ENCODE measurements at regions not wholly inside any gene's neighbourhood (a gene's known extent, or its start where the extent isn't known, plus 50 kb on each side); places are given as distances from the start of the nearest gene placed in this dataset.

DNA sequence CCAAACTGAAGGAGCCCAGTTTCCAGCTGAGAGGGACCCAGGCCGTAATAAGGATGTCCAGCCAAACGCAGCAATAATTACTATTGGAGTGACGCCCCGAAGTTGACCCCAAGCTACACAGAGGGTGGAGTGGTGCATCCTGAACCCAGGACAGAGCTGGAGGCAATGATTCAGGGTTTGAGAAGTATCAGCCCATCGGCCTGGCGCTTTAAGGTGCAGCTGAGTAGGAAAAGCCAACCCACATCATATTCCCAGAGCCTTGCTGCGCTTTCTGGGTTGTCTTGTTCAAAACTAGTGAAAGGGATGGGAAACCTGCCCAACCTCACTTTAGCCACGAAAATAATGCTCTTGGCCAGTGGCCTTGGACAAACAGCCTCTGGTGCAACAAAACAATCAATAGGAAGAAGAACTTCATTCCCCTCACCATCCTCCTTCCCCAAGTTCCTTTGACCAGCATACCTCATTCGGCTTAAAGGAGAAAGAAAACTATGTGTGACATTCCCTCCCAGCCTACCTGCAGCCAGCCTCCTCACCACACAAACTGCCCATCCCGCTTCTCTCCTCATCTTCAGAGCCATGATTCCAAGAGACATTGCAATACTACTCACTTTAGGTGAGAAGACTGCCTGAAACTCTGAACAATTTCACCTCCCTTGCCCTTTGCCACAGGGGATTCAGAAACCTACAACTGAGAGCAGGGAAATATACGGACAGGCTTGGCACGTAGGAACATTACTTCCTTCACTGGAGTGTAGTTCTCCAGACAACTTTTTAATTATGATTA is 217.2 kb upstream of the MKLN1 start:
- H3K9me3 ChIP-seq, result no peaks in the 10 kb centered on the region
- intact Hi-C loops (cut with DNase I), result no loop called here
- H3K27ac ChIP-seq, result peak overlapping the region; percentile 100
- TF ChIP-seq, protein P1, sequence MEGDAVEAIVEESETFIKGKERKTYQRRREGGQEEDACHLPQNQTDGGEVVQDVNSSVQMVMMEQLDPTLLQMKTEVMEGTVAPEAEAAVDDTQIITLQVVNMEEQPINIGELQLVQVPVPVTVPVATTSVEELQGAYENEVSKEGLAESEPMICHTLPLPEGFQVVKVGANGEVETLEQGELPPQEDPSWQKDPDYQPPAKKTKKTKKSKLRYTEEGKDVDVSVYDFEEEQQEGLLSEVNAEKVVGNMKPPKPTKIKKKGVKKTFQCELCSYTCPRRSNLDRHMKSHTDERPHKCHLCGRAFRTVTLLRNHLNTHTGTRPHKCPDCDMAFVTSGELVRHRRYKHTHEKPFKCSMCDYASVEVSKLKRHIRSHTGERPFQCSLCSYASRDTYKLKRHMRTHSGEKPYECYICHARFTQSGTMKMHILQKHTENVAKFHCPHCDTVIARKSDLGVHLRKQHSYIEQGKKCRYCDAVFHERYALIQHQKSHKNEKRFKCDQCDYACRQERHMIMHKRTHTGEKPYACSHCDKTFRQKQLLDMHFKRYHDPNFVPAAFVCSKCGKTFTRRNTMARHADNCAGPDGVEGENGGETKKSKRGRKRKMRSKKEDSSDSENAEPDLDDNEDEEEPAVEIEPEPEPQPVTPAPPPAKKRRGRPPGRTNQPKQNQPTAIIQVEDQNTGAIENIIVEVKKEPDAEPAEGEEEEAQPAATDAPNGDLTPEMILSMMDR (IDR thresholded peaks at IDR 0.05), result no peak
- peak overlapping the region; percentile 95 for H3K4me3 ChIP-seq
- DNase-seq, result no peak
- peaks cover 30% of the 10 kb centered on the region for H3K4me1 ChIP-seq
- H3K27me3 ChIP-seq, result no peaks in the 10 kb centered on the region
- no peaks in the 10 kb centered on the region for H3K36me3 ChIP-seq
- no peak for ATAC-seq

DNA sequence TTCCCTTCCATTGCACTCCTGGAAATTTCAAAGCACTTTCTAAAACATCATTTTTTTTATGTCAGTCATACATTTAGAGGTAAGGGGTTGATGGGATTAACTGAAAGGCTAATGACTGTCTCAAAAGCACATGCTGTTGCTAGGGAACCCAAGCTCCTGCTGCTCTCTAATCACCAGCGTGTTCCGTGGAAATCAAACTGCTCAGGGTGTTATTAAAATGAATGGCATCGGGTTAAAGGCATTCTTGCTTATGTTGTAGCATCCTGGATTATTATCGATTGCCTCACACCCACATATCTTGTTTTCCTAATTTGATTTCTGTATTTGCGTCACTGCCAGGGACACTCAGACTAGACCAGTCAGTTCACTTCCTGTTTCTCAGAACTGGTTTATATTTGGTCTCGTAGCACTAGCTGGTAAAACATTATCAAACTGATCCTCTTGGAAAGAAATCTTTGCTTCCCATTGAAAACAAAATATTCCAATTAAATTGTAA is 216.5 kb upstream of the MKLN1 start:
- peak overlapping the region; percentile 100 for H3K27ac ChIP-seq
- DNase-seq (no peak), ATAC-seq (peak; percentile 5)
- TF ChIP-seq, protein P1 (IDR thresholded peaks at IDR 0.05), result no peak
- no peaks in the 10 kb centered on the region for H3K9me3 ChIP-seq
- no peaks in the 10 kb centered on the region for H3K36me3 ChIP-seq
- H3K4me1 ChIP-seq, result peaks cover 30% of the 10 kb centered on the region
- peak overlapping the region; percentile 95 for H3K4me3 ChIP-seq
- no peaks in the 10 kb centered on the region for H3K27me3 ChIP-seq
- intact Hi-C loops (cut with DNase I), result no loop called here

DNA sequence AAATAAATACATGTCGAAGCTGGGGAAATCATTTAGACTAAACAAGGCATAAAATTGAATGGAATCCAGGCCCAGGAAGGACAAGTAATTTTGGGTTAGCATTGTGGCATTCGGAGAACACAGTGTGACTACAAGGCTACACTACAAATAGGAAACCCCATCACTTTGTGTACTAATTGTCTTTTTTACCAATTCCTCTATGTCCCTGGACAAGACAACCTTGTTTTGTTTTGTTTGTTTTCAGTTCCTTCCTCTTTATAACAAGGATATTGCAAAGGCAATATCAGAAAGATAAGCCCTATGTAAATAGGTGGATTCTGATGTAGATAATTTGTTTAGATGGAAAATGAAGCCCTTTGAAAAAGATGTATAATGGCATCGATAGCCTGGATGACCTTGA is 215.9 kb upstream of the MKLN1 start:
- TF ChIP-seq, protein P1 (IDR thresholded peaks at IDR 0.05), result no peak
- ATAC-seq, result no peak
- DNase-seq, result no peak
- intact Hi-C loops (cut with DNase I), result no loop called here
- H3K9me3 ChIP-seq, result no peaks in the 10 kb centered on the region
- peaks cover 30% of the 10 kb centered on the region for H3K4me1 ChIP-seq
- H3K4me3 ChIP-seq, result peak overlapping the region; percentile 95
- H3K36me3 ChIP-seq, result no peaks in the 10 kb centered on the region
- H3K27me3 ChIP-seq, result no peaks in the 10 kb centered on the region
- H3K27ac ChIP-seq, result peak overlapping the region; percentile 100

DNA sequence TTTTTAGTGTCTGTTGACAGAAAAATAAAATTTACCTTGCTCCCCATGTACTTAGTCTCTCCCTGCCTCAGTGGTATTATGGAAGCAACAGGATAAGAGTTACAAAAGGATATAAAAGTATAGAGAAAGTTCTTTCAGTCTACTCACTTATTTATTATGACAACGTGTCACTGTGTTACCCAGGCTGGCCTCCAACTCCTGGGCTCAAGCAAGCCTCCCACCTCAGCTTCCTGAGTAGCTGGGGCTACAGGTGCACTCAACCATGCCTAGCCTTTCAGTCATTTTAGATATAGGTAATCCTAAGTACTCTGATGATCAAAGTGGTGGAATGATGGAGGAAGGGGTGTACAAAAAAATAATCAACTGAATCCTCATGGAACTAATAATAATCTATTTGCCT is 215.2 kb upstream of the MKLN1 start:
- DNase-seq, result no peak
- intact Hi-C loops (cut with DNase I), result no loop called here
- peaks cover 30% of the 10 kb centered on the region for H3K4me1 ChIP-seq
- H3K36me3 ChIP-seq, result no peaks in the 10 kb centered on the region
- TF ChIP-seq, protein P1 (IDR thresholded peaks at IDR 0.05), result no peak
- no peak overlapping the region for H3K4me3 ChIP-seq
- no peaks in the 10 kb centered on the region for H3K27me3 ChIP-seq
- H3K9me3 ChIP-seq, result no peaks in the 10 kb centered on the region
- no peak overlapping the region for H3K27ac ChIP-seq
- ATAC-seq, result no peak

DNA sequence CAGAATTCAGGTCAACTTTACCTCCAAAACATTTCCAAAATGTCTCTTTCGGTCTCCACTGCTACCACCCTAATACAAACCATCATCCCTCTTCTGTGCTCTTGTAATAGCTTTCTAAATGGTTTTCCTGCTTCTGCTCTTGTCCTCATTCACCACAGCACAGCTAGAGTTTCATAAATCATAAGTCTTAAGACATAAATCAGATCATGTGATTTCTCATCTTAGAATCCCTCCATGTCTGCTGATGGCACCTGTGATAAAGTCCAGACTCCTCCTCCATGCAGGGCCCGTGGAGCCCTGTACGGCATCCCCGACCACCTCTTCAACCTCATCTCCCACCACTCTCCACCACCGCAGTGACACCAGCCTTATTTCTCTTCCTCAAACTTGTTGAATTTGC is 212.3 kb upstream of the MKLN1 start:
- intact Hi-C loops (cut with DNase I), result no loop called here
- Histone ChIP-seq H3K4me3 (no peak overlapping the region), H3K27me3 (no peaks in the 10 kb centered on the region), H3K36me3 (no peaks in the 10 kb centered on the region), H3K9me3 (no peaks in the 10 kb centered on the region), H3K27ac (no peak overlapping the region), H3K4me1 (peaks cover 16% of the 10 kb centered on the region)
- DNase-seq (no peak), ATAC-seq (no peak)
- TF ChIP-seq, protein P1 (IDR thresholded peaks at IDR 0.05), result no peak
